Astrocyte (in vitro differentiated cells and primary cell): ENCODE measurements at regions not wholly inside any gene's neighbourhood (a gene's known extent, or its start where the extent isn't known, plus 50 kb on each side); places are given as distances from the start of the nearest gene placed in this dataset.

ENCODE experiments used
- DNase-seq: peaks from one replicate; pipeline ENCODE4 v3.0.0-alpha.2; 2010; ENCODE audit warnings: low read depth
- FAIRE-seq: peaks from 2 replicates; lab custom pipeline; 2011; peaks lifted over from hg19 to GRCh38; lab: Jason Lieb, UNC
- H2AFZ ChIP-seq: 2 replicates; pipeline ENCODE4 v1.6.0; 2012; ENCODE audit warnings: low read depth, low read length, inconsistent platforms
- H3K27ac ChIP-seq: 2 replicates; pipeline ENCODE4 v1.5.1; 2011; ENCODE audit warnings: low read depth, low read length, inconsistent platforms
- H3K27me3 ChIP-seq: 2 replicates; pipeline ENCODE4 v1.6.0; 2011; ENCODE audit warnings: low read length, inconsistent platforms; ENCODE audit not compliant: insufficient read depth
- H3K36me3 ChIP-seq: 2 replicates; pipeline ENCODE4 v1.5.1; 2011; ENCODE audit warnings: low read length, inconsistent platforms; ENCODE audit not compliant: insufficient read depth
- H3K4me1 ChIP-seq: 2 replicates; pipeline ENCODE4 v1.5.1; 2011; ENCODE audit warnings: low read length, inconsistent platforms; ENCODE audit not compliant: insufficient read depth
- H3K4me2 ChIP-seq: 2 replicates; pipeline ENCODE4 v1.6.0; 2012; ENCODE audit warnings: low read length, inconsistent platforms
- H3K4me3 ChIP-seq: 2 replicates; pipeline ENCODE4 v1.5.1; 2011; ENCODE audit warnings: low read depth, mild to moderate bottlenecking, low read length, inconsistent platforms; ENCODE audit not compliant: insufficient read depth
- H3K79me2 ChIP-seq: 2 replicates; pipeline ENCODE4 v1.6.0; 2012; ENCODE audit warnings: mild to moderate bottlenecking, low read length, inconsistent platforms; ENCODE audit not compliant: insufficient read depth
- H3K9ac ChIP-seq: 2 replicates; pipeline ENCODE4 v1.6.0; 2012; ENCODE audit warnings: mild to moderate bottlenecking, low read length, inconsistent platforms
- H3K9me3 ChIP-seq: 2 replicates; pipeline ENCODE4 v1.5.1; 2012; ENCODE audit warnings: low read depth, mild to moderate bottlenecking, low read length, inconsistent platforms; ENCODE audit not compliant: insufficient read depth
- H4K20me1 ChIP-seq: 2 replicates; pipeline ENCODE4 v1.6.0; 2012; ENCODE audit warnings: low read length, inconsistent platforms; ENCODE audit not compliant: insufficient read depth
- H3K27ac Mint-ChIP-seq: one replicate; pipeline ENCODE4 v1.8.0; 2021; ENCODE audit warnings: mild to moderate bottlenecking, mixed read lengths; ENCODE audit not compliant: unreplicated experiment
- H3K27me3 Mint-ChIP-seq: one replicate; pipeline ENCODE4 v1.8.0; 2021; ENCODE audit warnings: low read depth, mixed read lengths; ENCODE audit not compliant: unreplicated experiment
- H3K36me3 Mint-ChIP-seq: one replicate; pipeline ENCODE4 v1.8.0; 2021; ENCODE audit warnings: low read depth, mixed read lengths; ENCODE audit not compliant: unreplicated experiment
- H3K4me1 Mint-ChIP-seq: one replicate; pipeline ENCODE4 v1.8.0; 2021; ENCODE audit warnings: low read depth, mixed read lengths; ENCODE audit not compliant: unreplicated experiment
- H3K4me3 Mint-ChIP-seq: one replicate; pipeline ENCODE4 v1.8.0; 2021; ENCODE audit warnings: mild to moderate bottlenecking, moderate library complexity, mixed read lengths; ENCODE audit not compliant: unreplicated experiment
- H3K9me3 Mint-ChIP-seq: one replicate; pipeline ENCODE4 v1.8.0; 2021; ENCODE audit warnings: mild to moderate bottlenecking, mixed read lengths; ENCODE audit not compliant: unreplicated experiment
- EZH2 ChIP-seq: IDR thresholded peaks from 2 replicates; pipeline ENCODE4 v1.6.1; 2012; ENCODE audit warnings: mild to moderate bottlenecking, low read length, inconsistent platforms; ENCODE audit not compliant: insufficient read depth
- TF ChIP-seq, protein P1 (sequence below): IDR thresholded peaks from 2 replicates; pipeline ENCODE4 v1.5.1; 2011; ENCODE audit warnings: low read depth, mild to moderate bottlenecking, inconsistent platforms, low read length, moderate library complexity; ENCODE audit not compliant: insufficient read depth

DNA sequence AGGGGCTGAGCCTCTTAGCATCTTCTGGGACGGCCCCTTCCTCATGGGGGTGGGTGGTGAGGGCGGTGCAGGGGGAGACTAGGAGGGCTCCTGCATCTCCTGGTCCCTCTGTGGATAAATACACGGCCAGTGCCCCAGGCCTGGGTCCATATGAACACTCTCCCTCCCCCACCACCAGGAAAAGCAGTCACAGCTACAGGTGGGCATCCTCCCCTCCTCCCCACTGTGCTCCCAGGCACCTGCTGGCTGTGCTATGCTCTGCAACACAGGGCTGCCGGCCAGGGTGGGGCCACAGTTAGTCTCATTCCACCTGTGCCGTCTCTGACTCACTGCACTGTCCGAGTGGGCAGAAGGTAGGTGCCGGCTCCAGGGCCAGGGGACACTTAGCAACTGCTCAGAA is 87.3 kb upstream of the INSIG1 start:
- Histone ChIP-seq H3K4me2 (no peak overlapping the region), H3K4me3 (no peak overlapping the region), H3K27ac (no peak overlapping the region), H2AFZ (no peak overlapping the region), H3K79me2 (no peaks in the 10 kb centered on the region), H3K4me1 (peaks cover 49% of the 10 kb centered on the region), H3K9me3 (peaks cover 3% of the 10 kb centered on the region), H3K36me3 (no peaks in the 10 kb centered on the region), H3K9ac (no peak overlapping the region), H3K27me3 (no peaks in the 10 kb centered on the region), H4K20me1 (no peaks in the 10 kb centered on the region)
- Mint-ChIP-seq H3K36me3 (no peaks in the 10 kb centered on the region), H3K27me3 (no peaks in the 10 kb centered on the region), H3K4me1 (peaks cover 36% of the 10 kb centered on the region), H3K4me3 (no peak overlapping the region), H3K27ac (no peak overlapping the region), H3K9me3 (peaks cover 7% of the 10 kb centered on the region)
- TF ChIP-seq, protein P1, sequence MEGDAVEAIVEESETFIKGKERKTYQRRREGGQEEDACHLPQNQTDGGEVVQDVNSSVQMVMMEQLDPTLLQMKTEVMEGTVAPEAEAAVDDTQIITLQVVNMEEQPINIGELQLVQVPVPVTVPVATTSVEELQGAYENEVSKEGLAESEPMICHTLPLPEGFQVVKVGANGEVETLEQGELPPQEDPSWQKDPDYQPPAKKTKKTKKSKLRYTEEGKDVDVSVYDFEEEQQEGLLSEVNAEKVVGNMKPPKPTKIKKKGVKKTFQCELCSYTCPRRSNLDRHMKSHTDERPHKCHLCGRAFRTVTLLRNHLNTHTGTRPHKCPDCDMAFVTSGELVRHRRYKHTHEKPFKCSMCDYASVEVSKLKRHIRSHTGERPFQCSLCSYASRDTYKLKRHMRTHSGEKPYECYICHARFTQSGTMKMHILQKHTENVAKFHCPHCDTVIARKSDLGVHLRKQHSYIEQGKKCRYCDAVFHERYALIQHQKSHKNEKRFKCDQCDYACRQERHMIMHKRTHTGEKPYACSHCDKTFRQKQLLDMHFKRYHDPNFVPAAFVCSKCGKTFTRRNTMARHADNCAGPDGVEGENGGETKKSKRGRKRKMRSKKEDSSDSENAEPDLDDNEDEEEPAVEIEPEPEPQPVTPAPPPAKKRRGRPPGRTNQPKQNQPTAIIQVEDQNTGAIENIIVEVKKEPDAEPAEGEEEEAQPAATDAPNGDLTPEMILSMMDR, result no peak
- TF ChIP-seq EZH2, result no peak
- DNase-seq (no peak), FAIRE-seq (no peak)

GRCh38 chr7:155211173-155211572 is 86.5 kb upstream of the INSIG1 start:
- no peak overlapping the region for H3K9ac ChIP-seq

DNA sequence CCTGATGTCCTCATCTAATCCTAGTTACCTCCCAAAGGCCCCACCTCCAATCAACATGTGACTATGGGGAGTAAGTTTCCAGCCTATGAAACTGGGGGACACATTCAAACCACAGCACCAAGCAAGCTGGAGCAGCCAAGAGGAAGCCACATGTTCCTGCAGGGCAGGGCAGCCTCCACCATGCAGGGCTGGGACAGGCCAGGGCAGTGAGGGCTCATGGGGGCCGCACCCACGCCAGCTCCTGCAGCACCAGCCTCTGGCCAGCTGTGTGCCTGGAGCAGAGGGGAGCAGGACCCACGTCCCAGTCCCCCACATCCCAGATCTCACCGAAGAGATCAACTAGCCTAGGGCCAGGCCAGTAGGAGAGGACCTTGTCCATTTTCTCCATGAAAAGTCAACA is 85.9 kb upstream of the INSIG1 start:
- no peak for TF ChIP-seq EZH2
- TF ChIP-seq, protein P1, result no peak
- Histone ChIP-seq H3K4me1 (peaks cover 36% of the 10 kb centered on the region), H3K79me2 (no peaks in the 10 kb centered on the region), H3K4me3 (no peak overlapping the region), H3K27ac (no peak overlapping the region), H2AFZ (no peak overlapping the region), H3K4me2 (no peak overlapping the region), H3K36me3 (no peaks in the 10 kb centered on the region), H3K27me3 (no peaks in the 10 kb centered on the region), H3K9me3 (peaks cover 3% of the 10 kb centered on the region), H3K9ac (no peak overlapping the region), H4K20me1 (no peaks in the 10 kb centered on the region)
- Mint-ChIP-seq H3K27me3 (no peaks in the 10 kb centered on the region), H3K9me3 (peaks cover 3% of the 10 kb centered on the region), H3K27ac (no peak overlapping the region), H3K36me3 (no peaks in the 10 kb centered on the region), H3K4me1 (peaks cover 26% of the 10 kb centered on the region), H3K4me3 (no peak overlapping the region)
- DNase-seq (no peak), FAIRE-seq (no peak)

More at GRCh38 chr7:155211173-155211572, 86.5 kb upstream of the INSIG1 start:
- Mint-ChIP-seq H3K4me3 (no peak overlapping the region), H3K27me3 (no peaks in the 10 kb centered on the region), H3K9me3 (peaks cover 5% of the 10 kb centered on the region), H3K27ac (no peak overlapping the region), H3K36me3 (no peaks in the 10 kb centered on the region), H3K4me1 (peaks cover 30% of the 10 kb centered on the region)
- no peaks in the 10 kb centered on the region for H3K79me2 ChIP-seq
- DNase-seq (no peak), FAIRE-seq (no peak)
- H3K9me3 ChIP-seq, result peaks cover 3% of the 10 kb centered on the region
- no peak overlapping the region for H3K27ac ChIP-seq
- H2AFZ ChIP-seq, result no peak overlapping the region
- no peaks in the 10 kb centered on the region for H4K20me1 ChIP-seq
- no peaks in the 10 kb centered on the region for H3K36me3 ChIP-seq
- H3K4me3 ChIP-seq, result no peak overlapping the region
- H3K27me3 ChIP-seq, result no peaks in the 10 kb centered on the region
- H3K4me2 ChIP-seq, result no peak overlapping the region
- TF ChIP-seq, protein P1, result no peak
- no peak for TF ChIP-seq EZH2
- H3K4me1 ChIP-seq, result peaks cover 42% of the 10 kb centered on the region
